ENCODE measurements at regions not wholly inside any gene's neighbourhood (a gene's known extent, or its start where the extent isn't known, plus 50 kb on each side); places are given as distances from the start of the nearest gene placed in this dataset.

DNA sequence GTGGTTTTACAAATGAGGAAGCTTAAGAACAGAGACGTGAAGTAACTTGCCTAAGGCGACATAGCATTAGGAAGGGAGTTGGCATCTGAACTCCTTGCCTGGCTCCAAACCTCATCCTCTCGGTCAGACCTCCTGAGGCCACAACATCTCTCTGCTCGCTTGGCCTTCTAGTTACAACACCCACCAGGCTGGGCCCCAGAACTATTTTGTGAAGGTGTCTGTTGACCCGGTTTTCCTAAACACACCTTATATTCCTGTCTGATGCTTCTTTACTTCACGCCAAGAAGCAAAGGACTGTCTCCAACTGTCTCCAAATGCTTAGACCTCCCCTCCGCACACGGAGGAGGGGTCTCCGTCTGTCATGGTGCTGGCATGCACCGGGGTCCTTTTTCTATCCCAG lies 326.6 kb downstream of the THBS2 start:
- TF ChIP-seq, protein P1, sequence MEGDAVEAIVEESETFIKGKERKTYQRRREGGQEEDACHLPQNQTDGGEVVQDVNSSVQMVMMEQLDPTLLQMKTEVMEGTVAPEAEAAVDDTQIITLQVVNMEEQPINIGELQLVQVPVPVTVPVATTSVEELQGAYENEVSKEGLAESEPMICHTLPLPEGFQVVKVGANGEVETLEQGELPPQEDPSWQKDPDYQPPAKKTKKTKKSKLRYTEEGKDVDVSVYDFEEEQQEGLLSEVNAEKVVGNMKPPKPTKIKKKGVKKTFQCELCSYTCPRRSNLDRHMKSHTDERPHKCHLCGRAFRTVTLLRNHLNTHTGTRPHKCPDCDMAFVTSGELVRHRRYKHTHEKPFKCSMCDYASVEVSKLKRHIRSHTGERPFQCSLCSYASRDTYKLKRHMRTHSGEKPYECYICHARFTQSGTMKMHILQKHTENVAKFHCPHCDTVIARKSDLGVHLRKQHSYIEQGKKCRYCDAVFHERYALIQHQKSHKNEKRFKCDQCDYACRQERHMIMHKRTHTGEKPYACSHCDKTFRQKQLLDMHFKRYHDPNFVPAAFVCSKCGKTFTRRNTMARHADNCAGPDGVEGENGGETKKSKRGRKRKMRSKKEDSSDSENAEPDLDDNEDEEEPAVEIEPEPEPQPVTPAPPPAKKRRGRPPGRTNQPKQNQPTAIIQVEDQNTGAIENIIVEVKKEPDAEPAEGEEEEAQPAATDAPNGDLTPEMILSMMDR (IDR thresholded peaks at IDR 0.05; ENCODE audit: low read depth, low read length, missing input control) = no peak
- TF ChIP-seq, protein P2, sequence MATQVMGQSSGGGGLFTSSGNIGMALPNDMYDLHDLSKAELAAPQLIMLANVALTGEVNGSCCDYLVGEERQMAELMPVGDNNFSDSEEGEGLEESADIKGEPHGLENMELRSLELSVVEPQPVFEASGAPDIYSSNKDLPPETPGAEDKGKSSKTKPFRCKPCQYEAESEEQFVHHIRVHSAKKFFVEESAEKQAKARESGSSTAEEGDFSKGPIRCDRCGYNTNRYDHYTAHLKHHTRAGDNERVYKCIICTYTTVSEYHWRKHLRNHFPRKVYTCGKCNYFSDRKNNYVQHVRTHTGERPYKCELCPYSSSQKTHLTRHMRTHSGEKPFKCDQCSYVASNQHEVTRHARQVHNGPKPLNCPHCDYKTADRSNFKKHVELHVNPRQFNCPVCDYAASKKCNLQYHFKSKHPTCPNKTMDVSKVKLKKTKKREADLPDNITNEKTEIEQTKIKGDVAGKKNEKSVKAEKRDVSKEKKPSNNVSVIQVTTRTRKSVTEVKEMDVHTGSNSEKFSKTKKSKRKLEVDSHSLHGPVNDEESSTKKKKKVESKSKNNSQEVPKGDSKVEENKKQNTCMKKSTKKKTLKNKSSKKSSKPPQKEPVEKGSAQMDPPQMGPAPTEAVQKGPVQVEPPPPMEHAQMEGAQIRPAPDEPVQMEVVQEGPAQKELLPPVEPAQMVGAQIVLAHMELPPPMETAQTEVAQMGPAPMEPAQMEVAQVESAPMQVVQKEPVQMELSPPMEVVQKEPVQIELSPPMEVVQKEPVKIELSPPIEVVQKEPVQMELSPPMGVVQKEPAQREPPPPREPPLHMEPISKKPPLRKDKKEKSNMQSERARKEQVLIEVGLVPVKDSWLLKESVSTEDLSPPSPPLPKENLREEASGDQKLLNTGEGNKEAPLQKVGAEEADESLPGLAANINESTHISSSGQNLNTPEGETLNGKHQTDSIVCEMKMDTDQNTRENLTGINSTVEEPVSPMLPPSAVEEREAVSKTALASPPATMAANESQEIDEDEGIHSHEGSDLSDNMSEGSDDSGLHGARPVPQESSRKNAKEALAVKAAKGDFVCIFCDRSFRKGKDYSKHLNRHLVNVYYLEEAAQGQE (IDR thresholded peaks at IDR 0.05) = no peak
- no peak for TF ChIP-seq SP1 (IDR thresholded peaks at IDR 0.05)

Data from liver (tissue), 3 donors.